H9 (cell line): ENCODE measurements at regions not wholly inside any gene's neighbourhood (a gene's known extent, or its start where the extent isn't known, plus 50 kb on each side); places are given as distances from the start of the nearest gene placed in this dataset.

Experiments
- DNase-seq: peaks from one replicate; pipeline ENCODE4 v3.0.0-alpha.2; 2017
- H2AFZ ChIP-seq: one replicate; pipeline ENCODE4 v1.6.1; 2013; ENCODE audit warnings: mild to moderate bottlenecking, low read length, control low read depth, moderate library complexity
- H2AK5ac ChIP-seq: 2 replicates; pipeline ENCODE4 v1.6.1; 2013; ENCODE audit warnings: low read length, control low read depth, mixed read lengths; ENCODE audit not compliant: insufficient read length
- H2BK120ac ChIP-seq: one replicate; pipeline ENCODE4 v1.6.1; 2013; ENCODE audit warnings: low read depth, mild to moderate bottlenecking, low read length, control low read depth, inconsistent platforms; ENCODE audit not compliant: poor library complexity, severe bottlenecking
- H2BK12ac ChIP-seq: 2 replicates; pipeline ENCODE4 v1.6.1; 2013; ENCODE audit warnings: low read length, control low read depth, mixed read lengths, low read depth; ENCODE audit not compliant: insufficient read length
- H2BK15ac ChIP-seq: 2 replicates; pipeline ENCODE4 v1.6.1; 2013; ENCODE audit warnings: low read depth, low read length, control low read depth
- H2BK20ac ChIP-seq: one replicate; pipeline ENCODE4 v1.6.1; 2013; ENCODE audit warnings: low read depth, mild to moderate bottlenecking, low read length, control low read depth, inconsistent platforms; ENCODE audit not compliant: poor library complexity, severe bottlenecking
- H2BK5ac ChIP-seq: 2 replicates; pipeline ENCODE4 v1.6.1; 2013; ENCODE audit warnings: low read length, control low read depth, mixed read lengths; ENCODE audit not compliant: insufficient read length
- H3K14ac ChIP-seq: 2 replicates; pipeline ENCODE4 v1.6.1; 2013; ENCODE audit warnings: low read length, control low read depth; ENCODE audit not compliant: insufficient read depth
- H3K18ac ChIP-seq: 2 replicates; pipeline ENCODE4 v1.6.1; 2013; ENCODE audit warnings: low read depth, mild to moderate bottlenecking, mixed read lengths, low read length, control low read depth; ENCODE audit not compliant: insufficient read length
- H3K23ac ChIP-seq: 2 replicates; pipeline ENCODE4 v1.6.1; 2013; ENCODE audit warnings: low read length, control low read depth, mixed read lengths, low read depth; ENCODE audit not compliant: insufficient read length
- H3K23me2 ChIP-seq: 2 replicates; pipeline ENCODE4 v1.6.1; 2013; ENCODE audit warnings: low read depth, mild to moderate bottlenecking, mixed read lengths, low read length, control low read depth; ENCODE audit not compliant: insufficient read length, poor library complexity, severe bottlenecking
- H3K27ac ChIP-seq: 2 replicates; pipeline ENCODE4 v1.5.1; 2013; ENCODE audit warnings: low read length, control low read depth, mixed read lengths, low read depth; ENCODE audit not compliant: insufficient read length
- H3K27me3 ChIP-seq: 2 replicates; pipeline ENCODE4 v1.6.1; 2013; ENCODE audit warnings: low read length, control low read depth, inconsistent platforms; ENCODE audit not compliant: insufficient read depth
- H3K4ac ChIP-seq: 2 replicates; pipeline ENCODE4 v1.6.1; 2013; ENCODE audit warnings: low read depth, mild to moderate bottlenecking, control low read depth, inconsistent platforms, low read length, moderate library complexity
- H3K4me1 ChIP-seq: 2 replicates; pipeline ENCODE4 v1.6.1; 2013; ENCODE audit warnings: low read length, control low read depth, inconsistent platforms; ENCODE audit not compliant: insufficient read depth
- H3K4me2 ChIP-seq: 2 replicates; pipeline ENCODE4 v1.6.1; 2013; ENCODE audit warnings: low read length, control low read depth, mixed read lengths; ENCODE audit not compliant: insufficient read length, insufficient read depth
- H3K56ac ChIP-seq: 2 replicates; pipeline ENCODE4 v1.6.1; 2013; ENCODE audit warnings: low read depth, mild to moderate bottlenecking, mixed read lengths, low read length, control low read depth; ENCODE audit not compliant: insufficient read length
- H3K79me1 ChIP-seq: 2 replicates; pipeline ENCODE4 v1.6.1; 2013; ENCODE audit warnings: low read depth, mild to moderate bottlenecking, moderate library complexity, low read length, control low read depth, inconsistent platforms; ENCODE audit not compliant: insufficient read depth, poor library complexity, severe bottlenecking
- H3K79me2 ChIP-seq: 2 replicates; pipeline ENCODE4 v1.6.1; 2013; ENCODE audit warnings: low read length, control low read depth, inconsistent platforms; ENCODE audit not compliant: insufficient read depth
- H3K9ac ChIP-seq: 2 replicates; pipeline ENCODE4 v1.6.1; 2013; ENCODE audit warnings: low read length, control low read depth, mixed read lengths; ENCODE audit not compliant: insufficient read length; ENCODE audit errors: extremely low read depth
- H3K9me3 ChIP-seq: one replicate; pipeline ENCODE4 v1.6.1; 2013; ENCODE audit warnings: low read depth, low read length, inconsistent platforms; ENCODE audit not compliant: control insufficient read depth
- H3T11ph ChIP-seq: one replicate; pipeline ENCODE4 v1.6.1; 2013; ENCODE audit warnings: mild to moderate bottlenecking, low read length, control low read depth, inconsistent platforms
- H4K20me1 ChIP-seq: one replicate; pipeline ENCODE4 v1.6.1; 2013; ENCODE audit not compliant: control insufficient read depth, insufficient read length, insufficient read depth
- H4K5ac ChIP-seq: 2 replicates; pipeline ENCODE4 v1.6.1; 2013; ENCODE audit warnings: low read depth, mild to moderate bottlenecking, mixed read lengths, low read length, control low read depth; ENCODE audit not compliant: insufficient read length
- H4K8ac ChIP-seq: replicated peaks from 2 replicates; pipeline ENCODE4 v1.6.1; 2013; ENCODE audit warnings: low read length, control low read depth, mixed read lengths, low read depth; ENCODE audit not compliant: insufficient read length
- H4K91ac ChIP-seq: 2 replicates; pipeline ENCODE4 v1.6.1; 2013; ENCODE audit warnings: low read depth, mild to moderate bottlenecking, moderate library complexity, mixed read lengths, low read length, control low read depth; ENCODE audit not compliant: insufficient read length
- H3K27ac Mint-ChIP-seq, 3 experiments: 2 replicates in 2 of 3; 3 replicates in 1 of 3; pipeline ENCODE4 v1.8.0; 2020 to 2021; ENCODE audit warnings: mixed read lengths in 3 of 3, mild to moderate bottlenecking in 1 of 3, moderate library complexity in 1 of 3
- H3K27me3 Mint-ChIP-seq: 2 replicates; pipeline ENCODE4 v1.8.0; 2021; ENCODE audit warnings: low read depth, mild to moderate bottlenecking, moderate library complexity, mixed read lengths
- H3K36me3 Mint-ChIP-seq, 3 experiments: 2 replicates in 2 of 3; 3 replicates in 1 of 3; pipeline ENCODE4 v1.8.0; 2020 to 2021; ENCODE audit warnings: low read depth in 3 of 3, mixed read lengths in 3 of 3; ENCODE audit not compliant: insufficient read depth in 1 of 3
- H3K4me1 Mint-ChIP-seq, 2 experiments: 2 replicates each; pipeline ENCODE4 v1.8.0; 2020; ENCODE audit warnings: mixed read lengths in 2 of 2
- H3K4me3 Mint-ChIP-seq, 2 experiments: 2 replicates in 1 of 2; 3 replicates in 1 of 2; pipeline ENCODE4 v1.8.0; 2020 to 2021; ENCODE audit warnings: mild to moderate bottlenecking in 2 of 2, mixed read lengths in 2 of 2, moderate library complexity in 1 of 2
- H3K9me3 Mint-ChIP-seq, 2 experiments: 2 replicates in 1 of 2; 3 replicates in 1 of 2; pipeline ENCODE4 v1.8.0; 2020; ENCODE audit warnings: mild to moderate bottlenecking in 2 of 2, mixed read lengths in 2 of 2, moderate library complexity in 1 of 2
- CTCF ChIP-seq: fragments of 200-600 bp; sonication (generic); conservative IDR thresholded peaks from 3 replicates; pipeline ENCODE4 v1.8.0; 2021; ENCODE audit warnings: antibody characterized with exemption, mild to moderate bottlenecking
- WGBS: extraction: QIAGEN DNeasy Blood & Tissue Kit; methylation state at CpG from one replicate; pipeline ENCODE4 v1.1.7; 2013; ENCODE audit warnings: missing lambda C conversion rate, low lambda C conversion rate, mixed read lengths; ENCODE audit not compliant: insufficient read length; ENCODE audit errors: extremely low coverage; 5-methylcytosine and 5-hydroxymethylcytosine counted together

- Histone ChIP-seq H3K4me2 (no peak overlapping the region), H3K4me1 (no peaks in the 10 kb centered on the region), H2BK5ac (no peak overlapping the region), H2AK5ac (no peak overlapping the region), H2BK12ac (no peak overlapping the region), H3K79me2 (no peaks in the 10 kb centered on the region), H3K27ac (no peak overlapping the region), H2AFZ (no peak overlapping the region), H2BK20ac (no peak overlapping the region), H4K8ac (no peak overlapping the region), H3K9ac (no peak overlapping the region), H3T11ph (no peak overlapping the region), H3K14ac (no peak overlapping the region), H3K9me3 (no peaks in the 10 kb centered on the region), H3K79me1 (no peaks in the 10 kb centered on the region), H4K91ac (no peak overlapping the region), H3K56ac (no peak overlapping the region), H3K23ac (no peak overlapping the region), H4K20me1 (no peaks in the 10 kb centered on the region), H2BK15ac (no peak overlapping the region), H3K27me3 (no peaks in the 10 kb centered on the region), H3K4ac (no peak overlapping the region), H2BK120ac (no peak overlapping the region), H3K18ac (no peak overlapping the region), H3K23me2 (no peaks in the 10 kb centered on the region), H4K5ac (no peak overlapping the region)
- WGBS, result no CpG with 5 or more reads among the region's 5 CpGs
- Mint-ChIP-seq H3K4me3 (no peak overlapping the region), H3K36me3 (no peaks in the 10 kb centered on the region), H3K27me3 (no peaks in the 10 kb centered on the region), H3K27ac (no peak overlapping the region), H3K9me3 (no peaks in the 10 kb centered on the region), H3K4me1 (peaks cover 7 to 8% of the 10 kb centered on the region in 2 experiments)
- DNase-seq, result no peak
- no peak for TF ChIP-seq CTCF
Measured at GRCh38 chr16:52077607-52078006, 469.3 kb downstream of the TOX3 start.
